ENCODE measurements at regions not wholly inside any gene's neighbourhood (a gene's known extent, or its start where the extent isn't known, plus 50 kb on each side); places are given as distances from the start of the nearest gene placed in this dataset.

DNA sequence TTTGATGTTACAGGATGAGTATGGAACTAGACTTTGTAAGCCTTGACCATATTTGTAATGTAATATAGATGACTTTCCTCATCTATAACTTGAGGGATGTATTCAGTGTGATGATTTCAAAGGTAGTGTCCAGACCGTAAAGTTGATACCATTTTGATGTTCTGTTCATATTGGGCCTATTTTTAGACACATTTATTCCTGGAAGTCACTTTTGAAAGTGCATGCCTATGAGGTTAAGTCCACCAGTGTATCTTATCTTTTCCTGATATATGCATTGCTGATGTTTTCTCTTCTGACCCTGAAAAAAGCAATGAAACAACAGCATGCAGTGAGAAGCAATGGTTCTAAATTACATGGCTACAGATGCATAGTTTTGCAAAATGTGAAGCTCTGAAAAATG lies 244.7 kb upstream of the PDGFD start:
- TF ChIP-seq POLR2A (IDR thresholded peaks at IDR 0.05; ENCODE audit: low read depth) (no peak), POLR2AphosphoS5 (IDR thresholded peaks at IDR 0.05) (no peak)
- TF ChIP-seq, protein P1, sequence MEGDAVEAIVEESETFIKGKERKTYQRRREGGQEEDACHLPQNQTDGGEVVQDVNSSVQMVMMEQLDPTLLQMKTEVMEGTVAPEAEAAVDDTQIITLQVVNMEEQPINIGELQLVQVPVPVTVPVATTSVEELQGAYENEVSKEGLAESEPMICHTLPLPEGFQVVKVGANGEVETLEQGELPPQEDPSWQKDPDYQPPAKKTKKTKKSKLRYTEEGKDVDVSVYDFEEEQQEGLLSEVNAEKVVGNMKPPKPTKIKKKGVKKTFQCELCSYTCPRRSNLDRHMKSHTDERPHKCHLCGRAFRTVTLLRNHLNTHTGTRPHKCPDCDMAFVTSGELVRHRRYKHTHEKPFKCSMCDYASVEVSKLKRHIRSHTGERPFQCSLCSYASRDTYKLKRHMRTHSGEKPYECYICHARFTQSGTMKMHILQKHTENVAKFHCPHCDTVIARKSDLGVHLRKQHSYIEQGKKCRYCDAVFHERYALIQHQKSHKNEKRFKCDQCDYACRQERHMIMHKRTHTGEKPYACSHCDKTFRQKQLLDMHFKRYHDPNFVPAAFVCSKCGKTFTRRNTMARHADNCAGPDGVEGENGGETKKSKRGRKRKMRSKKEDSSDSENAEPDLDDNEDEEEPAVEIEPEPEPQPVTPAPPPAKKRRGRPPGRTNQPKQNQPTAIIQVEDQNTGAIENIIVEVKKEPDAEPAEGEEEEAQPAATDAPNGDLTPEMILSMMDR (IDR thresholded peaks at IDR 0.05), result no peak

All from esophagus muscularis mucosa (tissue), 3 donors.